Neural progenitor cell (in vitro differentiated cells): ENCODE measurements at regions not wholly inside any gene's neighbourhood (a gene's known extent, or its start where the extent isn't known, plus 50 kb on each side); places are given as distances from the start of the nearest gene placed in this dataset.

Experiments
- EZH2 ChIP-seq: fragments of 200-600 bp; sonication (generic); IDR thresholded peaks from 2 replicates; pipeline ENCODE4 v1.6.1; 2017; ENCODE audit warnings: antibody characterized with exemption, mild to moderate bottlenecking, moderate library complexity
- TF ChIP-seq, protein P1 (sequence below): fragments of 200-600 bp; sonication (generic); IDR thresholded peaks from 2 replicates; pipeline ENCODE4 v1.5.1; 2017; ENCODE audit warnings: antibody characterized with exemption, mild to moderate bottlenecking

GRCh38 chr2:146934921-146935320 is 909.9 kb upstream of the ACVR2A start:
- TF ChIP-seq, protein P1, sequence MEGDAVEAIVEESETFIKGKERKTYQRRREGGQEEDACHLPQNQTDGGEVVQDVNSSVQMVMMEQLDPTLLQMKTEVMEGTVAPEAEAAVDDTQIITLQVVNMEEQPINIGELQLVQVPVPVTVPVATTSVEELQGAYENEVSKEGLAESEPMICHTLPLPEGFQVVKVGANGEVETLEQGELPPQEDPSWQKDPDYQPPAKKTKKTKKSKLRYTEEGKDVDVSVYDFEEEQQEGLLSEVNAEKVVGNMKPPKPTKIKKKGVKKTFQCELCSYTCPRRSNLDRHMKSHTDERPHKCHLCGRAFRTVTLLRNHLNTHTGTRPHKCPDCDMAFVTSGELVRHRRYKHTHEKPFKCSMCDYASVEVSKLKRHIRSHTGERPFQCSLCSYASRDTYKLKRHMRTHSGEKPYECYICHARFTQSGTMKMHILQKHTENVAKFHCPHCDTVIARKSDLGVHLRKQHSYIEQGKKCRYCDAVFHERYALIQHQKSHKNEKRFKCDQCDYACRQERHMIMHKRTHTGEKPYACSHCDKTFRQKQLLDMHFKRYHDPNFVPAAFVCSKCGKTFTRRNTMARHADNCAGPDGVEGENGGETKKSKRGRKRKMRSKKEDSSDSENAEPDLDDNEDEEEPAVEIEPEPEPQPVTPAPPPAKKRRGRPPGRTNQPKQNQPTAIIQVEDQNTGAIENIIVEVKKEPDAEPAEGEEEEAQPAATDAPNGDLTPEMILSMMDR, result no peak
- no peak for TF ChIP-seq EZH2
